ENCODE measurements at regions not wholly inside any gene's neighbourhood (a gene's known extent, or its start where the extent isn't known, plus 50 kb on each side); places are given as distances from the start of the nearest gene placed in this dataset.

GRCh38 chr15:93212578-93212977, 123.6 kb upstream of the RGMA start:
- no peak for DNase-seq

- no peak for DNase-seq
Observed at GRCh38 chr15:93210995-93211394, 122.0 kb upstream of the RGMA start.

DNA sequence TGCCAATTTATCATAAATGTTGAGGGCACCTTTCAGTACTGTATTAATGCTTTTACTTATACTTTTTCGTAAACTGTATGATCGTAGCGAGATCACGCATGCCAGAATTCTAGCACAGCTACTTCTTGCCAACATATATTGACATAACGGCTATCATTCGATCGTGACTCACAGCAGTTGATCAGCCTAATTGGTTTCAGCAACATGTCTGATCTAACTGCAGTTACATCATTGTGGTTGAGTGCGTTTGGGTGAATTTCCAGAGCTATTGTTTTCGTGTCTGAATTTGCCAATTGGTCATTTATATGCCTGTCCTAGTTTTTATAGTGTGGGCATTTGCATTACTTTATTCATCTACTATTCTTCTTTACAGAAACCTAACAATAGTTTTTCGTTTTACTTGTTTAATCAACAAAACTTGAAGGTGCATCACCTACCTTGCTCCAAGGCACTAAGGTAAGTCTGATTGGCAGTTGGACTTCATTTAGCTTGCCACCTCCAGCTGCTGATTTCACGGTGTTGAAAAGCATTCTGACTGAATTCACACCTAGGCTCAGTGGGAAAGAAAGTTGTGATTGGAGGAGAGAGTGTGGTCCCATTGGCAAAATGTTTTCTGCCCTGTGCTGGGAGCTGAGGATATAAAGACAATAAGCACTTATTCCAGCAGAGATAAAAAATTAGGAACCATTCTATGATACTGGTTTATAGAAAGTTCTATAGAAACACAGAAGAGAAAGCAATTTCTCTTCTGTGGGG, 120.9 kb upstream of the RGMA start:
- DNase-seq: no peak

DNA sequence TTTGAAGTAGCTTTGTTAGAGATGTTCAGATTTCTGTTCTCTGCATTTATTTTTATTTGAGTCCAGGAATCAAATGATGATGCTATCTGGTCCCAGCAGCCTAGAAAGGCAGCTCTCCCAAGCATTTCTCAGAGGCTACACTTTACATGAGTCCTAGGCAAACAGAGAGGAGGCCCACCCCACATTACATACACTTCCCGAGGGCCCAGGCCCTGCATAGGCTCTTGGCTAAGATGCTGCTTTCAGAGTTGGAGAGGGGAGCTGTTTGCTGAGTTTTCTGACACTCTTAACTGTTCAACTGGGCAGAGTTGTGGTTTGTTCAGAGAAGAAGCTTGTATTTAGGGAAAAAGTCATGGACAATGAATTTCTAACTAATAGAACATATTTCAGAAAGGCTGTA, 117.9 kb upstream of the RGMA start:
- DNase-seq: no peak

- DNase-seq: no peak
Observed at GRCh38 chr15:93205413-93205812, 116.4 kb upstream of the RGMA start.

GRCh38 chr15:93203036-93203435, 114.0 kb upstream of the RGMA start:
- no peak for DNase-seq

- DNase-seq: no peak
Observed at GRCh38 chr15:93202405-93202804, 113.4 kb upstream of the RGMA start.

- DNase-seq: no peak
Observed at GRCh38 chr15:93201940-93202339, 112.9 kb upstream of the RGMA start.

DNA sequence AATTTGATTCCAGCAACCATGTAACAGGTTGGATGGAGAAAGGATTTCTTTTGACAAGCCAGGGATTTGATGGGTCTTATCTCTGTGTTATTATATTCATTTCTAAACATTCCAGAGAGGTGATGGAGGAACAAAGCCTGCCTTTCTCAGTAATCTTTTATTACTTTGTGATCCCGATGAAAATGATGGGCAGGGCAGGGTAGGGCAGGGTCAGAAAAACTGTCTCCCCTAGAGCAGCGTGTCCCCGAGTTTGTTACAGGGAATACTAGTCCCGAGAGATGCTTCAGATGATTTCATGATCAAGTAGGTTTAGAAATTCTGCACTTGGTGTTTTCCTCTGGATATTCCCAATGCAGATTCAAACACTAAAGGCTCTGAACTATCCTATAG, 111.8 kb upstream of the RGMA start:
- no peak for DNase-seq

- DNase-seq: no peak
Observed at GRCh38 chr15:93200081-93200836, 111.2 kb upstream of the RGMA start.

GRCh38 chr15:93196135-93196670, 107.2 kb upstream of the RGMA start:
- DNase-seq: no peak

DNA sequence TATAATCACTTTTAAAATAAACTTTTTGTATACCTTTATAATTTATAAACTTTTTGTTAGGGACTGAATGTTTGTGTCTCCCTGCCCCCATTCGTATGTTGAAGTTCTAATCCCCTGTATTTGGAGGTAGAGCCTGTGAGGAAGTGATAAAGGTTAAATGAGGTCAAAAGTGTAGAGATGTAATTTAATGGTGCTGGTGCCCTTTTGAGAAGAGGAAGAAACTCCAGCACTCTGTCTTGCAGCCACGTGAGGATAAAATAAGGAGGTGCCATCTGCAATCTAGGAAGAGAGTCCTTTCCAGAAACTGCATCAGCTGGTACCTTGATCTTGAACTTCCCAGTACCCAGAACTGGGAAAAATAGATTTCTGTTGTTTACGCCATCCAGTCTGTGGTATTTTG, 106.1 kb upstream of the RGMA start:
- no peak for DNase-seq

DNA sequence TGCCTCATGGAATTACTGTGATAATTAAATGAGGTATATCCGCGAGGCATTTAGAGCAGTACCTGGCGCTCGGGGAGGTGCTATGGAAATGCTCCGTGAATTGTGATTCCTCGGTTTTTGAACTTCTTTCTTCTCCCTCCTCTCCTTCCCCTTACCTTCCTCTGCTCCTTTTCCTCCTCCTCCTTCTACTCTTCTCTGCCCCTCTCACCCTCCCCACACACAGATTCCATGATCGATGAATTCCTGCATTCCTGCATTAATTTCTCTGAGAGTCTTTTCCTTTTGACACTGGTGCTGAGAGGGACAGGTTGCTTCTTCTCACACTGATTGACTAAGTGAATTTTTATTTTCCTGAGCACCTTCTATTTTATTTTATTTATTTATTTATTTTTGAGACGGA, 101.2 kb upstream of the RGMA start:
- DNase-seq: no peak

GRCh38 chr15:93189561-93189960, 100.5 kb upstream of the RGMA start:
- no peak for DNase-seq

- DNase-seq: no peak
Observed at GRCh38 chr15:93188236-93188635, 99.2 kb upstream of the RGMA start.

GRCh38 chr15:93185796-93186195, 96.8 kb upstream of the RGMA start:
- no peak for DNase-seq

DNA sequence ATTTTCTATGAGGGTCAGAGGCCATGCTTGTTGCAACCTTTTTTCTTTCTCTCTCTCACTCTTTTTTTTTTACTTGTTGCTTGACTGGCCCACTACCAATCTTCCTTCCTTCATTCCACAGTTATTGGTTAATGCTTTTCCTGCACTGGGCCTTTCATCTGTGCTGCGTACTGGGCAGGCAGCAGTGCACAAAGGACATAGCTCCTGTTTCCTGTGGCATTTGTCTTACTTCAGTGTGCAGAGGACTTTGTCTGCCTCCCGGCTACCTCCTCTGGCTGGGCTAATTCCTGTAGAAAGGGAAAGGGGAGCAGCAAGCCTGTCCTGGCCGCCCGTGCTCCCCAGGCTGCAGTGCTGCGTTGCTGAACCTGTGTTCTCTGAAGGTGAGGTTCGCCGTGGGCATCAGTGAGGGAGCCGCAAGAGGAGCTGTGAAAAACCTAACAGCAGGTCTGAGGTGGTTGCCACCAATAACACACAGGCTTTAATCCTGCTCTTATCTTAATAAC, 93.7 kb upstream of the RGMA start:
- DNase-seq: no peak

DNA sequence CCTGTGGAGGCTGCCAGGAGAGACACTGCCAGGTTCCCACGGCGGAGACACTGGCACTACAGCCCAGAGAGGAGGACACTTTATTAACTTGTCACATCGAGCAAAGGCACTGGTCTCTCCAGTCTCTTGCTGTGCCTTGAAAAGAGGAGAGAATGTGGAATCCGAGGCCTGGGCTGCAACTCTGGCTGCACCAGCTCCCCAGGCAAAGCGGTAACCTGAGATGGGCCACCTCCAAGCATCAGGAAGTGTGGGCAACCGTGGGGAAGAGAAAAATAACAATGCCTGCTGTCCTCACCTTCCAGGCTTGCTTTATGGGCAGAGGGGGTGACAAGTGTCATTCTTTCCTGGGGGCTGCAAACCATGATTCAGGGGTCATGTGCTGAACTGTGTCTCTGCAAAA, 91.6 kb upstream of the RGMA start:
- no peak for DNase-seq

DNA sequence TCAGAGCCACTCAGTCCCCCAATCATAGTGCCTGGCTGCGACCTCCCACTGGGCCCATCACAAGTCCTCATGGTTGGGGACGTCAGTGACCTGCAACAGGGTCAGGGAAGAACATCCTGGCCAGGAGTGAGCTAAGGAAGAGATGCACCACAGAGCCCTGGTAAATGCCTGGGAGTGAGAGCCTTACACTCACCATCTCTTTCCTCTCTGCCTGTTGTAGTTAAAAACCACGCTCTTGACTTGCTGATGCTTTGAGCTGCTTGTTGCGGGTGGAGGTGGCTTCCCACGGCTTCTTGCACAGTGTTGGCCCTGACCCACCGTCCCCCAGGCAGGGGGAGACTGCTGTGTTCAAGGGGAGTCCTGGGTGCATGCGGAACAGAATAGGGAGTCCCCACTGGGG, 91.1 kb upstream of the RGMA start:
- no peak for DNase-seq

DNA sequence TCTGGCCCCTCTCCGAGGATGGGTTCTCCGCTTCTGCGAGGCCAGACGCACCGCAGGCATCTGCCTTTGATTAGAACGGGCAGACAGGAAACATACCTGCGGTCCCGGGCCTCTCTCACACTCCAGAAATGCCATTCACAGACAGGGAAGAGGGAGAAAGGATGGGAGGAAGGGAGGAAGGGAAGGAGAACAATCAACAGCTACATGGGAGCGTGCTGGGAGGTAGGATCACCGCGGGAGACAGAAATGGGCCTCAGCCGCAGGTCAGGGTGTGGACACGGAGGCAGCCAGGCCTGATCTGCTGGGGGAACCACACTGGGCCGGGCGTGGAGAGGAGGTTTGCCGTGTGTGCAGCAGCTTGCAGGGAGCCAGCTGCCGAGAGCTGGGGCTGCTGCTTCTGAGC, 90.7 kb upstream of the RGMA start:
- no peak for DNase-seq

DNA sequence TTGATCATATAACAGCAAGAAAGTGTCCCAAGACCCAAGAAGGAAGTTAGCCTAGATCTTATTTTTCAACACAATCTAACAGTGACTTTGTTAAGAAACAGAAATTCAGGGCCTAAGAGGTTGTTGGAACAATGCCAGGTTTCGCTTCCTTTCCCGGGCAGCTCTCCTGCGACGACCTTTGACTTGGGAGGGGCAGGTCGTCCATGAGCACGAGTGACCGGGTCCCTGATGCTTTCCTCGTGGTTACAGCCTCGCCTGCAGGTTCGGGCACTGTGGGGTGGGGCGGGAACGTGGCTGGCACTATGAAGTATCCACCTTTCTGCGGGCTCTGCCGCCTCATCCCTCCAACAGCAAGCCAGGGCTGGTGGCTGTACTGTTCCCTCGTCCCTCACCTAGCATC, 90.1 kb upstream of the RGMA start:
- DNase-seq: no peak

- DNase-seq: no peak
Observed at GRCh38 chr15:93178371-93178770, 89.4 kb upstream of the RGMA start.

- DNase-seq: no peak
Observed at GRCh38 chr15:93176065-93176464, 87.1 kb upstream of the RGMA start.

- no peak for DNase-seq
Observed at GRCh38 chr15:93174836-93175235, 85.8 kb upstream of the RGMA start.
